T-helper 2 cell treated with Interferon-gamma antibody and Interleukin-4, amounts not matched to agents 5 μg/mL and 100 μg/mL, for 36 hours (primary cell): ENCODE measurements at regions not wholly inside any gene's neighbourhood (a gene's known extent, or its start where the extent isn't known, plus 50 kb on each side); places are given as distances from the start of the nearest gene placed in this dataset.
"Not testable (repeated sequence)": the region's sequence is repeated elsewhere in the genome, so short reads cannot be mapped to it uniquely, and the experiment has no call there.

Experiments used
- DNase-seq: peaks from one replicate; pipeline ENCODE4 v3.0.0; 2021; ENCODE audit warnings: low spot score
- H3K27ac Mint-ChIP-seq: one replicate; pipeline ENCODE4 v1.8.0; 2021; ENCODE audit warnings: mild to moderate bottlenecking, mixed read lengths
- H3K27me3 Mint-ChIP-seq: one replicate; pipeline ENCODE4 v1.8.0; 2021; ENCODE audit warnings: low read depth, mixed read lengths
- H3K36me3 Mint-ChIP-seq: one replicate; pipeline ENCODE4 v1.8.0; 2021; ENCODE audit warnings: low read depth, mixed read lengths
- H3K4me1 Mint-ChIP-seq: one replicate; pipeline ENCODE4 v1.8.0; 2021; ENCODE audit warnings: low read depth, mixed read lengths
- H3K4me3 Mint-ChIP-seq: one replicate; pipeline ENCODE4 v1.8.0; 2022; ENCODE audit warnings: mild to moderate bottlenecking, moderate library complexity, mixed read lengths
- H3K9me3 Mint-ChIP-seq: one replicate; pipeline ENCODE4 v1.8.0; 2021; ENCODE audit warnings: mixed read lengths

DNA sequence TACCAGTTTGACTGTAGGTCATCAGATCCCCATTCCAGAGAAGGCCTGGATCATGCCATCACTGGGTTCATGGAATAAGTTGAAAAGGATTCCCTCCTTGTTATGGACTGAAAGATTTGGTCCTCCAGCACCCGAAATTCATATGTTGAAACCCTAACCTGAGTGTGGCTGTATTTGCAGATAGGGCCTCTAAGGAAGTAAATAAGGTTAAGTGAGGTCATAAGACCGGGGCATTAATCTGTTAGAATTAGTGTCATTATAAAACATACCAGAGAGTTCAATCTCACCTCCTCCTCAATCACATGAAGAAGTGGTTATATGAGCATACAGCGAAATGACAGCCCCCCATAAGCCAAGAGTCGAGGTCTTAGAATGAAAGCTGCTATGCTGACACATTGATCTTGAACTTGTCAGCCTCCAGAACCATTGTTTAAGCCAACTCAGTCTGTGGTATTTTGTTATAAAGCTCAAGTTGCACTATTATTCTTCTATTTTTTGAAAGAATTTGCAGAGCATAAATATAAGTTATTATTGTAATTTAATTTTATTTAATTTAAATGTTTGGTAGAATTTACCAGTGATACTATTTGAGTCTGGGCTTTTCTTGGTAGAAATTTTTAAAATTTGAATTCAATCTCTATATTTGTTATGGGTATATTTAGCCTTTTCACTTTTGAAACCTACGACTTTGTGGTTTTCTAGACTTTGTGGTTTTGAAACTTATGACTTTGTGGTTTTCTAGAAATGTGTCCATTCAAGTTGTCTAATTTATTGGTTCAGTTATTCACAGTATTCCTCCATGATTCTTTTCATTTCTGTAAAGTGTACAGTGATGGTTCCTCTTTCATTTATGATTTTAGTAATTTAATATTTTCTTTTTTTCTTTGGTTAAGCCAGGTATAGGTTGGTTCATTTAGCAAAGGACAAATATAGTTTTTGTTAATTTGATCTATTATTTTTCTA, 1206.7 kb upstream of the CDH2 start:
- Mint-ChIP-seq H3K4me3 (no peak overlapping the region), H3K9me3 (peaks cover 24% of the 10 kb centered on the region), H3K27me3 (no peaks in the 10 kb centered on the region), H3K4me1 (no peaks in the 10 kb centered on the region), H3K27ac (no peak overlapping the region), H3K36me3 (no peaks in the 10 kb centered on the region)
- DNase-seq, result no peak

DNA sequence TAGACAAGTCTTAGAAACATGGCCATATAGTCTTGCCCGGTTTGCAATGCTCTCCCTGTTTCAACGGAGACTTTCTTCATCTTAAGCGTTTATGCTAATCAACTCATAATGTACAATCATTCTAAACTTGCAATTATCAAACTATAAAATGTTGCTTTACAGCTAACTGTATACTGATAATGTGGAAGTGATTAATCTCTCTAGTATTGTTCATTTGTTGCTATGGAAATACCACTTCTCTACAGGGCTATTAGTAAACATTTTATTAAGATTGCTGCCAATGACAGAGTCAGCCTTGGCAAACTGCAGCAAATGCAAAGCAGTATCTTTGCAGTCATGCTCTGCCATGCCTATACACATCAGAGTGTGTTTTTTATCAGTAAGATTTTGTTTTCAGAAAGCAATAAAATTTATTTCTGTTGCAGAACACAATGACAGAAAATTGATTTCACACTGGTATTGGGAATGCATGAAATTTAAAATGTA, 1201.8 kb upstream of the CDH2 start:
- Mint-ChIP-seq H3K4me3 (no peak overlapping the region), H3K36me3 (no peaks in the 10 kb centered on the region)

DNA sequence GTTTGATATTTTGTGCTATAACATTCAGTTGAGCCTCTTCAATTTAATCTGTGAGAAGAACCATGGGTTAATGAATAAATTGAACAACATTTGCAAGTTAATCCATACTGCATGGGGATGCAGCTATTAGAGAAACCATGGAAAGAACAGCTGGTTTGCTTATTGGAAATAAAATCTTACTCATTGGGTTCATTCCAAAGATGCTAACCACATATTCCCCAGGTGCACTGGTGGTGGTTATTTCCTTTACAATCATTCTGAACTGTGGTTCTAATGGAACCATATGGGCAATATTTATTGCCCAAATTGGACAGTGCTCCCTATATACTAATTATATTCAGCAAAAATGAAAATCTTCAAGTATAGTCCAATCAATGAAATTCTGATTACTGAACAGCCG, 1200.4 kb upstream of the CDH2 start:
- Mint-ChIP-seq H3K4me3 (no peak overlapping the region), H3K27me3 (no peaks in the 10 kb centered on the region), H3K27ac (no peak overlapping the region), H3K9me3 (peaks cover 28% of the 10 kb centered on the region), H3K4me1 (no peaks in the 10 kb centered on the region), H3K36me3 (no peaks in the 10 kb centered on the region)
- DNase-seq, result no peak

More for the DNA sequence above, 1201.8 kb upstream of the CDH2 start:
- Mint-ChIP-seq H3K27me3 (no peaks in the 10 kb centered on the region), H3K9me3 (peaks cover 23% of the 10 kb centered on the region), H3K27ac (no peak overlapping the region), H3K4me1 (no peaks in the 10 kb centered on the region)
- DNase-seq, result no peak

DNA sequence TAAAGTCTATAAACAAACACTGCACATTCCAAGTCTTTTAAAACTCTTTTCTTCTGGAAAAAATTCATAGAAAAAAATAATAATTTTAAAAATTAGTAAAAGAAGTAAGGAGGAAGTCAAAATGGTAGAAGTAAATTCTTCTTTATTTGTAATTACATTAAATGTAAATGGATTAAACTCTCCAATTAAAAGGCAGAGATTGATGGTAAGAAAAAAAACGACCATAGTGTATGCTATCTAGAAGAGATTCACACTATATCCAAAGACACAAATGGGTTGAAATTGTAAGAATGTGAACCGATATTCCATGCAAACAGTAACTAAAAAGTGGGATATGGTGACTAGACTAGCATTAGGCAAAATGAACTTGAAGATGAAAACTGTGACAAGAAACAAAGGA, 1196.1 kb upstream of the CDH2 start:
- Mint-ChIP-seq H3K4me3 (no peak overlapping the region), H3K36me3 (no peaks in the 10 kb centered on the region), H3K4me1 (no peaks in the 10 kb centered on the region), H3K27me3 (no peaks in the 10 kb centered on the region), H3K9me3 (peaks cover 23% of the 10 kb centered on the region), H3K27ac (no peak overlapping the region)
- no peak for DNase-seq

DNA sequence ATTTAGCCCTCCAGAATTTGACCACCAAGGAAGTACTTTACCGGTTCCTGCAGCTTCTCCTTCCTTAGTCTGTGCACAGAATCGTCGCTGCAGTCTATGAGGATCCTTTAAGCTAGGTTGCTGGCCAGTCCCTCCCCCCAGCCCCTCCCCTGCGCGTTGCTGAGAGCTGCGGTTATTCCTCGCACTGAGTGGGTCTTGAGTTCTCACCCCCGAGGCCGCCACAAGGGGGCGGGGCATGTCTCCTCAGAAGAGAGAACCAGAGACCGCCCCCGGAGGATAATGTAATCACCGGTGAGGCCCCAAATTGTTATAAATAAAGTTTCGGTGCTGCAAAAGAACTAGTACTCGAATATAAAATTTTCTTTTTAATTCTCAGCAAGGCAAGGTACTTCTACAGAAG, 1184.9 kb upstream of the CDH2 start:
- H3K36me3 Mint-ChIP-seq, result no peaks in the 10 kb centered on the region
- peaks cover 27% of the 10 kb centered on the region for H3K9me3 Mint-ChIP-seq
- no peaks in the 10 kb centered on the region for H3K4me1 Mint-ChIP-seq
- no peak overlapping the region for H3K27ac Mint-ChIP-seq
- H3K4me3 Mint-ChIP-seq, result no peak overlapping the region
- no peak for DNase-seq
- no peaks in the 10 kb centered on the region for H3K27me3 Mint-ChIP-seq

- DNase-seq, H3K4me1 Mint-ChIP-seq, H3K27me3 Mint-ChIP-seq, H3K27ac Mint-ChIP-seq, H3K4me3 Mint-ChIP-seq, H3K36me3 Mint-ChIP-seq: not testable (repeated sequence)
- H3K9me3 Mint-ChIP-seq, result peaks cover 36% of the 10 kb centered on the region
Observed at GRCh38 chr18:29360659-29361058, 1183.7 kb upstream of the CDH2 start.

GRCh38 chr18:29359222-29359621, 1182.3 kb upstream of the CDH2 start:
- H3K4me3 Mint-ChIP-seq, H3K27ac Mint-ChIP-seq, DNase-seq, H3K27me3 Mint-ChIP-seq, H3K36me3 Mint-ChIP-seq, H3K4me1 Mint-ChIP-seq: not testable (repeated sequence)
- H3K9me3 Mint-ChIP-seq, result peaks cover 42% of the 10 kb centered on the region

- Mint-ChIP-seq H3K4me3 (no peak overlapping the region), H3K36me3 (no peaks in the 10 kb centered on the region), H3K9me3 (peaks cover 32% of the 10 kb centered on the region), H3K27me3 (no peaks in the 10 kb centered on the region), H3K27ac (no peak overlapping the region), H3K4me1 (no peaks in the 10 kb centered on the region)
- DNase-seq, result no peak
Observed at GRCh38 chr18:29351171-29351570, 1174.2 kb upstream of the CDH2 start.

GRCh38 chr18:29328932-29329331, 1152.0 kb upstream of the CDH2 start:
- no peak for DNase-seq
- Mint-ChIP-seq H3K27ac (no peak overlapping the region), H3K36me3 (no peaks in the 10 kb centered on the region), H3K4me1 (no peaks in the 10 kb centered on the region), H3K4me3 (no peak overlapping the region), H3K27me3 (no peaks in the 10 kb centered on the region), H3K9me3 (peaks cover 35% of the 10 kb centered on the region)

DNA sequence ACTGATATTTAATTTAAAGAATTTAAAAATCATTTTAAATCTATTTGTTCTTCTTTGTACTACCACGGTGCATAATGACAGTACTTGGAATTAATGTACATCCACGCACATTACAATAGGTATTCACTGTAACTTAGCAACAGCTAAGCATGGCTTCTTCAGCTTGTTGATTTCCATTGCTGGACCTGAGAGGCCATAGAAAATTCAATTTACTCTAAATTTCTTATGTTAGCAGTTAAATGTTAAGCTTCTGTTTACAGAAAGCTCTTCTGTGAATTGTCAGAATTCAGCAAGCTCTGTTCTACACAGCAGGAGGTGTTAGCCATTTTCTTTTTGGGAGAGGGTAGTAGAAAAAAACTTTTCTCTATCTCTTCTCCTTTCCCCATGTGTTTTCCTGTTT, 1149.3 kb upstream of the CDH2 start:
- Mint-ChIP-seq H3K9me3 (peaks cover 42% of the 10 kb centered on the region), H3K27me3 (no peaks in the 10 kb centered on the region), H3K36me3 (no peaks in the 10 kb centered on the region), H3K4me1 (no peaks in the 10 kb centered on the region), H3K27ac (no peak overlapping the region), H3K4me3 (no peak overlapping the region)
- no peak for DNase-seq

DNA sequence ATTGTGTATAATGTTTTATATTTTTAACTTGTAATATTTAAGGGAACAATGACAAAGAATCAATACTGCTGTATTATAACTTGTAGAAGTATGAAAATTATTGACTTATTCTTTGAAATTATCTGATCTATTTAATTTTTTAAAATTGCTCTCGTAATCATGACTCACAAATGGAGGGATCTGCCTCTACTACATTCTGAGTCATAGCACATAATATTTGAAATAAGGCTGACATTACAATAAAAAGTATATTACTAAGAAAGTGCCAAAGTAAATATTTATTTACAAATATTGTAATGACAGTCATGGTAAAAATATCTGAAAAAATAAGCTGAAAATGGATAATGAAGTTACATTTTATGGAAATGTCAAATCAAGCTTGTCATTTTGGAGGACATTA, 1144.6 kb upstream of the CDH2 start:
- H3K4me1 Mint-ChIP-seq, result no peaks in the 10 kb centered on the region
- H3K4me3 Mint-ChIP-seq, result no peak overlapping the region
- H3K27ac Mint-ChIP-seq, result no peak overlapping the region
- H3K36me3 Mint-ChIP-seq, result no peaks in the 10 kb centered on the region
- no peak for DNase-seq
- peaks cover 30% of the 10 kb centered on the region for H3K9me3 Mint-ChIP-seq
- no peaks in the 10 kb centered on the region for H3K27me3 Mint-ChIP-seq

GRCh38 chr18:29313312-29313711, 1136.4 kb upstream of the CDH2 start:
- no peaks in the 10 kb centered on the region for H3K36me3 Mint-ChIP-seq
- H3K4me1 Mint-ChIP-seq, result no peaks in the 10 kb centered on the region
- H3K27ac Mint-ChIP-seq, result no peak overlapping the region
- no peak overlapping the region for H3K4me3 Mint-ChIP-seq
- H3K27me3 Mint-ChIP-seq, result no peaks in the 10 kb centered on the region
- H3K9me3 Mint-ChIP-seq, result peaks cover 9% of the 10 kb centered on the region
- DNase-seq, result no peak

DNA sequence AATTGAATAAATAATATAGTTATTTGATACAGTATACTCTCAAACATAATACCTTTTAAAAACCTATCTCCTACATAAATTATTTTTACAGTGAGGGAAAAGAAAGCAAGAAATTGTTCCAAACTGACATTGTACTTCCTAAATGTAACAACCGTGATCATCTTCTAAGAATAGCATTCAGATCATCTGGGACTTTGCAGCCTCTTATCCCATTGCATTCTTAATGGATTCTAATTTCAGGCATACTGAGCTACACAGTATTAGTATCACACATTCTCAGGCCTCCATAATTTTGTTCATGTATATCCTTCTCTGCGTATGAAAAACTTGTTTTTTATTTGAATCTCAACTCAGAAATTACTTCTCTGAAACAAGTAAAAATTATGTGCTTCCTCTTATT, 1134.7 kb upstream of the CDH2 start:
- no peaks in the 10 kb centered on the region for H3K27me3 Mint-ChIP-seq
- H3K4me1 Mint-ChIP-seq, result no peaks in the 10 kb centered on the region
- peaks cover 9% of the 10 kb centered on the region for H3K9me3 Mint-ChIP-seq
- no peak overlapping the region for H3K4me3 Mint-ChIP-seq
- H3K27ac Mint-ChIP-seq, result no peak overlapping the region
- H3K36me3 Mint-ChIP-seq, result no peaks in the 10 kb centered on the region
- DNase-seq, result no peak

DNA sequence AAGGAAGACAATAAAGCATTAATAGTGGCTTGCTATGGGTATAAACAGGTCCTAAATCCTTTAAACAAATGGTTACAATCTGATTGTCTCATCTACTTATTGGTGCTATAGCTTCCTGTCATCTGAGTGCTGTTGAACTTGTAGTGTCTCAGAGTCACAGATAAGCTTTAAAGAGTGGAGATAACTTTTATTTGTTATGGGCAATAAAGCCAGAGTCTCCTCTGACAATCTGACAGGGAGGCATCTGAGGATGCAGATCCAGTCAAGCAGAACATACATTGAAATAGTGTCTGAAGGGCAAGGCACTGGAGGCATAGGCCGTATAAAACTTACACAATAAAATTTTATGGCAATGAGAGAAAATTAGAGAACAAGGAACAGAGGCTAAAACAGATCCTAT, 1132.4 kb upstream of the CDH2 start:
- DNase-seq, result no peak

GRCh38 chr18:29307982-29308381, 1131.1 kb upstream of the CDH2 start:
- Mint-ChIP-seq H3K36me3 (no peaks in the 10 kb centered on the region), H3K9me3 (peaks cover 8% of the 10 kb centered on the region), H3K4me1 (no peaks in the 10 kb centered on the region), H3K27ac (no peak overlapping the region), H3K4me3 (no peak overlapping the region), H3K27me3 (no peaks in the 10 kb centered on the region)
- DNase-seq, result no peak

More for the DNA sequence above, 1132.4 kb upstream of the CDH2 start:
- Mint-ChIP-seq H3K27ac (no peak overlapping the region), H3K9me3 (peaks cover 9% of the 10 kb centered on the region), H3K27me3 (no peaks in the 10 kb centered on the region), H3K4me1 (no peaks in the 10 kb centered on the region), H3K4me3 (no peak overlapping the region), H3K36me3 (no peaks in the 10 kb centered on the region)
